Fibroblast of the conjunctiva (primary cell): ENCODE measurements at regions not wholly inside any gene's neighbourhood (a gene's known extent, or its start where the extent isn't known, plus 50 kb on each side); places are given as distances from the start of the nearest gene placed in this dataset.

ENCODE experiments used
- DNase-seq: peaks from one replicate; pipeline ENCODE4 v3.0.0-alpha.2; 2010; ENCODE audit warnings: low read depth

DNA sequence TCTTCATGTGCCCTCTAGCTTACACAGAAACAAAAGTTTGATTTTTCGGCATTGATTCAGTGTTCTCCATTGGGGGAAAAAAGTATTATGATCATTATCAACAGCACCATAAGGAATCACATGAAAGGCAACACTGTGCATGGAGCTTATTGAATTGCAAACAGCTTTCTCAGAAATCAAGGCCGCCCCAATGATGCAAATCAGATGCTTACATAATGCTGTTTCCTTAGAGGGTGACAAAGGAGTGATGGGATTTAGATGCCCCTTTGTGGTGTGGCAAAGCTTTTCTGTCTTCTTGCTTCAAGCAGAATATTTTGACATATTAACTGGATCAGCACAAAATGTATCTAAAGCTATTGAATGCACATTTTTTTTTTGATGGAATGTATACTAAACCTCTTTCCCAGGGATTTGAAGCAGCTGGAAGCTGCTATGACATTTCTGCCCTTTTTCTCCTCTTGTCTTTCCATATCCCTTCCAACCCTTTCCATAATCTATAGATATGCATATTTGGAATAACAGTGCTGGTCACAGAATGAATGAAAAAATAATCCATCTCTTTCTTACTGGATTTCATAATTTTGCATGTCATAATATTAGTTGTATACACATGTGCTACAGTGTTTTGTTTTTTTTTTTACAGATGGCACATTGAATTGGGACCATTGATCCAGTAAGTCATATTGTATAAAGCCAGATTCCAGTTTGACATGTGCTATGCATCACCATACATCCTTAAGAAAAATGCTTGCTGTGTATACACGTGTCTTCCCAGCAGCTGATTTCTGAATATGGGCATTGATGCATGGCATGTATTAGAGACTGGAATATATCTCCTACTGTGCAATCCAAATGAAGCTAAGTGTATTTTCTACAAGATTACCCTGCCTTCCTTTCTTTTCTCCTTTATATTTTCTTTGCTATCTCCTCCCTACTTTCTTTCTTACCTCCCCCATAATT lies 259.7 kb upstream of the DCN start:
- DNase-seq = no peak

GRCh38 chr12:91441246-91441645 lies 258.6 kb upstream of the DCN start:
- no peak for DNase-seq

- DNase-seq = no peak
Observed at GRCh38 chr12:91434081-91434480, 251.5 kb upstream of the DCN start.

DNA sequence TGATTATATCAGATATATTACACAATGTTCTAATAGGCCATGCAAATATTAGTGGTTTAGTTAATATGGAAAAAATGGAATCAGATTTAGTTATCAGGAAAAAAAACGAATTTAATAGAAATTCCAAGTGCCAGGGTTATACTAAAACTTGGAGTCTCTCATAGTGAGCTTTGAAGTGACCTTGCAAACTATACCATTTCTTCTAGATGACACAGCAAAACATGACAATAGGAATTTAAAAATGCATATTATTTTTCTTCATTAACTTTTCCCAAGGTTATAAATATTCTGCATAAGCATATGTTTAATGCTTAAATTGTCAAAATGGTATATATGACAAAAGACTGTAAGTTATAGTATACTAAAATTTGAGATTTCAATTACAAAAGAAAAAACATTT lies 250.1 kb upstream of the DCN start:
- DNase-seq = no peak

GRCh38 chr12:91432089-91432488 lies 249.5 kb upstream of the DCN start:
- DNase-seq = no peak

DNA sequence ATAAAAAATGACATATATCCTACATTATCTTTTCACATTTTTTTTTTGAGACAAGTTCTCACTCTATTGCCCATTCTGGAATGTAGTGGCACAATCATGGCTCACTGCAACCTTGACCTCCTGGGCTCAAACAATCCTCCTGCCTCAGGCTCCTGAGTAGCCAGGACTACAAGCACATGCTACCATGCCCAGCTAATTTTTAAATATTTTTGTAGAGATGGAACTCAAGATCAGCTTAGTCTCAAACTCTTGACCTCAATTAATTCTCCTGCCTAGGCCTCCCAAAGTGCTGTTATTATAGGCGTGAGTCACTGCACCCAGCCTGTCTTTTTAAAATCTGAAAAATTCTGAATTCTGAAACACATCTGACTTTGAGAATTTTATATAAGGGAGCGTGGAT lies 241.9 kb upstream of the DCN start:
- DNase-seq = no peak

DNA sequence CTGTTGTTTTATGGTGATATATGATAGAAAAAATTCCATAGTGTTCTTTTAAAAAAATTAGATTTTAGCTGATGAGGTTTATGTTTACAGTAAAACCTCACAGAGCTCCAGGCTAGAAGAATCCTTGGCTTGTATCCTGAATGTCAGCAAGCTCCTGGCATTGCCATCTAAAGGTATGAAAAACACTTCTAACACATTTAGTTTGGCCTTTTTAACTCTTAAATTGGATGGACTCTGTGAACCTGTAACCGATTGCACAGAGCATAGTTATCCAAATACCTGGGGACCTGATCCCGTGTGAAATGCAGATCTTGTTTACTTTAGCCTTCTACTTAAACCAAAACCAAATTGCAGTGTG lies 241.1 kb upstream of the DCN start:
- DNase-seq = no peak

GRCh38 chr12:91422811-91423692 lies 240.4 kb upstream of the DCN start:
- DNase-seq = no peak

- no peak for DNase-seq
Observed at GRCh38 chr12:91422127-91422526, 239.5 kb upstream of the DCN start.

- no peak for DNase-seq
Observed at GRCh38 chr12:91419809-91420208, 237.2 kb upstream of the DCN start.

DNA sequence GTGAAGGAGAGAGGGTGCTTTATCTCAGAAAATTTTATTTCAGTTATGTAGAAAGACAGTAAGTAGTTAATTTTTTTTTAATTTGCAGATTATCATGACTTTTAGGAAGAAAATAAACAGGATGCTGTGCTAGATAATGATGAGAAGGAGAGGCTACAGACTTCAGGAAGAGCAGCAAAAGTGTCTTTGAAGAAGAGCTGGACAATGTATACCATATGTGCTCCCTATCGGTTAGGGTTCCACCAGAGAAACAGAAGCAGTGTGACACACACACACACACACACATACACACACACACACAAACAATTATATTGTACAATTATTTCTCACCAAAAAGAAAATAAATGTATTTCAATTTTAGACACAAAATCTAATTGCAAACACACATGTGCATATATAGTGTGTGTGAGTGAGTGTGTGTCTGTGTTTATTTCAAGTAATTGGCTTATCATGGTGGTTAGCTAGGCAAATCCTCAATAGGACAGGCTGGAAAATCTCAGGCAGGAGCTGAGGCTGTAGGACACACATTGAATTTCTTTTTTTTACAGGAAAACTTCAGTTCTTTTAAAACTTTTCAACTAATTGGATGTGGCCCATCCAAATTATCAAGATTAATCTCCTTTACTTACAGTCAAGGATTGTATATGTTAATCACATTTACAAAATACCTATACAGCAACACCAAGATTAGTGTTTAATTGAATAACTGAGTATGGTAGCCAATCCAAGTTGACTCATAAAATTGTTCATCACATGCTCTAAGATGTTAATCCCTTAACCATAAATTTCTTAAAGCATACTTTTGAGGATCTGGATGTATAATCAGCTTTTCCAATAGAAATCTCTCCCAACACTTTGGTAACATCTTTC lies 235.8 kb upstream of the DCN start:
- no peak for DNase-seq

DNA sequence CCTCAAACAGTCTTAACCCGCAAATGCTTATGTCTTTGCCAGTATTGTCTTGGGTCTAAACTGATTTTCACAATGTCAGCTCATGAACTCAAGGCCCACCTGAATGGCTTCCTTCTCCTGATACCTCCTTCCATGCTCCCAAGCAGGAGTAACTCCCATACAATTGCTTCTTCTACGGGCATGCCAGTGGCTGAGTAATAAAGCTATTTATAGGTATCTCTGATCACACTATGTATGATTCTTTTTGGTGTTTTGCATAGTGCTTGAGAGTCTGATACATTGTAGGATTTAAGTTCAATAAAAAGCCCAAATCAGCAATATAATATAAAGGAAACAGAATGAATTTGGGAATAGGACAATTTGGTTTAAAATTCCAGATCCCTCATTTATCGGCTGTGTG lies 235.0 kb upstream of the DCN start:
- DNase-seq = no peak

- DNase-seq = no peak
Observed at GRCh38 chr12:91414636-91415035, 232.0 kb upstream of the DCN start.

GRCh38 chr12:91413581-91414546 lies 231.2 kb upstream of the DCN start:
- DNase-seq = peak; percentile 29

- no peak for DNase-seq
Observed at GRCh38 chr12:91406920-91407341, 224.3 kb upstream of the DCN start.

DNA sequence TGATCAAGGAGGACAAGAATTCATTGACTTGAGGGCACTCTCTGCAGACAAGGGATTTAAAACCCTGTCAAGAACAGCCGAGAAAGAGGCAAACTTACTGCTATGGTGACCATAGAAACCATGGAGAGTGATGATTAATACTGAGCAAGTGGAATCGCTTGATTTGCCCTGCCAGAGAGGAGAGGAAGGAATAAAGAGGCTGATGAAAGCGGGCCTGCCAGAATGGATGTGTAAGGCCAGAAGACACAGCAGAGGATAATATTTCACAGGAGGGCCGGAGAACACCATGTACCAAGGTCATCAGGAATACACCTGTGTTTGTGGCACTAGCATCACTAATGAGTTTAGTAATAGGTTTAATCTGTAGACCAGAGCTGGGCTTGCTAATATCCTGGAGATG lies 221.8 kb upstream of the DCN start:
- no peak for DNase-seq

DNA sequence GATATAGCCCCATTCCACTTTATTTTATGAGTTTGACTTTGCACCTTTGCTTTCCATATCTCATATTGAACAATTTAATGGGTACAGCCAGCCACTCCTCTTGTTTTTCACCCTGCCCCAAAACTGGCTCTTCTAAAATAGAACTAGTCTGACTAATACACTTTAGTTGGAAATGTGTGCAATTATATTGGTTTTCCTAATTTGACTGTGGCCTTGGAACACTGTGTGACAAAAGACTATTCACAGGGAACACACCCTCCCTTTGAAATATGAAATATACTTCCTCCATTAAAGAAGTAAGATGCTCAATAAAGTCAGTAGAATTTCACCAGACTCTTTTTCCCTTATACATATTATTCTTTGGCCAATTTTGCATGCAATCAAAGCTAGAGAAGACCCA lies 218.6 kb upstream of the DCN start:
- DNase-seq = no peak

- no peak for DNase-seq
Observed at GRCh38 chr12:91400271-91400670, 217.7 kb upstream of the DCN start.

DNA sequence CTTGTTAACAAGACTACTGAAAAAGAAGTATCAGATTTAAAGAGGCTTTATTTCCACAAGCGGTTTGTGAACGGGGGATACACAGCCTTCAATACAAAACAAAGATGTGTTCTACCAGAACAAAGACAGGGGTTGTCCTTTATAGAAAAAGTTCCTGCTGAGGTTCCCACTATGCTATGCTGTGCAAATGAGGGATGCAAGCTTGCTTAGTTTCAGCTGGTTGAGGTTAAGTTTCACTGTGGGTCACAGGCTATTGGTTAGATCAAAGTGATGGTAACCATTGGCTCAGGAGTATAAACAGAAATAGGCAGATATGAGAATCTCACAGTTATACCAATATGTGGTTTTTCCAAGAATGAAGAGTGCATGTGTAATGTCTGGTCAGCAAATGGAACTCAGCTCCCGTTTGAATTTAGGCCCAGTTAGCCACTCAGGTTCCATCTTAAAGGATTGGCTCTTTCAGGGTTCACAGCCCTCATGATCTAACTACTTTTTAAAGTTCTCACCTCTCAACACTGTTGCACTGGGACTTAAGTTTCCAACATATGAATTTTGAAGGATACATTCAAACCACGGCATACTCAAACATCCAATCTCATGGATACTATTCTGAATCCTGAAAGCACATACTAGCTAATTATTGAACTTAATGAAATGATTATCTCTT lies 215.4 kb upstream of the DCN start:
- no peak for DNase-seq

DNA sequence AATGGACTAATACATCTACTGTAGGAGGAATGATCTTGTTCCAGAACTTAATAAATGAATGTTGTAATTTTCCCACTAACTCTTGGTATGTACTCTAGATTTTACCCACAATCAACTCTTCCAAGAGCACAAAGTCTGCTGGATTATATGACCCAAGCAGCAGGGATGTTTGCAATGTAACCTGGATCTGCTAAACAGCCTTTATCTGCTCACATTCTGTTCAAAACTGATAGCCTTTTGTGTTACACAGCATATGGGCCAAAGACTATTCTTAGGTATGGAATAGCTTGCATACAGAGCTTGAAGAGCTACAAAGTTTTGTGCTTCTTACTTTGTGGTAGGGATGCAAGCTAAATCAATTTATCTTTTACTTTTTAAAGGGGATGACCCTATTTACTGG lies 213.7 kb upstream of the DCN start:
- no peak for DNase-seq
